Activated CD4-positive, alpha-beta T cell treated with anti-CD3 and anti-CD28 coated beads for 24 hours (primary cell): ENCODE measurements at regions not wholly inside any gene's neighbourhood (a gene's known extent, or its start where the extent isn't known, plus 50 kb on each side); places are given as distances from the start of the nearest gene placed in this dataset.

Experiments
- DNase-seq, 2 donors: peaks; one replicate each; pipeline ENCODE4 v3.0.0-alpha.2; 2020; ENCODE audit warnings: low read depth in 2 of 2

- DNase-seq, result no peak
Measured at GRCh38 chr6:97813889-97814567, 531.0 kb upstream of the MMS22L start.

DNA sequence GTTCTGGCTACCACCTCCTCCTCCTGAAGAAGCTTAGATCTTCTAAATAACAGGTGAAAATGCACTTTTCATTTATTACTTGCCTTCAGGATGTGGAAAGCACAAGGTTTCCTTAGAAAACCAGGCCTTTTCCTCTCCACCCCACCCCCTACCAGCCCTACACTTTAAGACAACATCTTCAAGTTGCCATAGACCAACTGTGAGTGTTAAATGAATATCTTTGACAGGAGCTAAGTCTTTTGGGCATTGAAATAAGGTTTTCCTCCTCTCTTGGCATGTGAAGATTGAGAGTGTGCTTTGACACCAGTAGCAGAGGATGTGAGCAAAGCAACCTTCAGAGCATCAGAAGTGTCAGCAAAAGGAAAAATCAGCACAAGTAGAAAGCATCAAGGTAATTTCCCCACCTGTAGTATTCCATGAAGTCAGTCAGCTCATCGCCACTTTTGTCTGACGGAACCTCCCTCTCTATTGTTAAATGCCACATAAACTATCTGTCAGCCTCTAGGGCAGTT is 532.3 kb upstream of the MMS22L start:
- no peak for DNase-seq

GRCh38 chr6:97816526-97816925 is 533.5 kb upstream of the MMS22L start:
- DNase-seq, result no peak

- DNase-seq, result no peak
Measured at GRCh38 chr6:97819710-97820109, 536.7 kb upstream of the MMS22L start.

DNA sequence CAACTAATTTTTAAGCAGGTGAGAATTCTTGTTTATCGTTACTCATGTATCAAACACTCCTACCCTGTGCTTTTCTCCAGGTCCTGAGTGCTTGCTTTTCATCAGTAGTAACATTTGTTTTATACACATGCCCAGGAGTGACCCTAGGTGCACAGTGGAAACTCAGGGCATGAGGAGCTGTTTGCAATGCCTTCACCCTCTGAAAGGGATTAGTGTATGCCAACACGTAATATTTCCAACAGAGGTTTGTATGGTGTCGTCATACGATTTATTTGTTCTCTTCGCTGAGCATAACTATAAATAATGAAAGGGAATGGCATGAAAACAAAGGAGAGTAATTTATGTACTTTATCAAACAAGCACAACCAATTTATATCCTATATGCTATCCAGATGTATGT is 537.4 kb upstream of the MMS22L start:
- DNase-seq, result no peak

DNA sequence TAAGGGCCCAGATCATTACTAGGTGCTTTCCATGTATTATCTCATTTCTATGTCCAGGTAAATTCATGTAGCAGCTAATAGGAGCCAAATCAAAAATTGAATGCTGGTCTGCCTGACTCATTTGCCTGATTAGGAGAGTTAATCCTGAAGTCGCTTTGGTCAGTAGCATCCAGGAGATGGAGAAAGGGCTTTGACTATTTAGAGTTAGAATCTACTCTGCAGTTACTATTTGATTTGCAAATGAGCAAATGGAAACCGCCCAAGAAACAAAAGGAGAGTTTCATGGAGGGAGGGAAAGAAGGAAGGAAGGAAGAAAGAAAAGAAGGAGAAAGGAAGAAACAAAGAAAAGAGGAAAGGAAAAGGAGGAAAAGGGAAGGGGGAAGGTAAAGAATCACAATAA is 539.6 kb upstream of the MMS22L start:
- DNase-seq, result no peak

DNA sequence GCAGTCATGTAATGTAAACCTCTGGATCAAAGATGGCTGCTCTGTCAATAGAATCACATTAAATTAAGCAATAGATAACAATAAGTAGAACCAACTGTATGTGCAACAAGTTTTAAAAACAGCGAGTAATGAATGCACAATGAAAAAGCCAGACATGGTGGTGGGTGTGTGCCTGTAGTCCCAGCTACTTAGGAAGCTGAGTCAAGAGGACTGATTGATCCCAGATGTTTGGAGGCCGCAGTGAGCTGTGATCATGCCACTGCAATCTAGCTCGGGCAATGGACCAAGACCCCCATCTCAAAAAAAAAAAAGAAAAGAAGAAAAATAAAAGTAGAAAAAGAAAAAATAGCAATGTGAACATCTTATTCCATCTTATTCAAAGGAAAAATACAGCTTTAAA is 558.7 kb upstream of the MMS22L start:
- DNase-seq, result no peak

DNA sequence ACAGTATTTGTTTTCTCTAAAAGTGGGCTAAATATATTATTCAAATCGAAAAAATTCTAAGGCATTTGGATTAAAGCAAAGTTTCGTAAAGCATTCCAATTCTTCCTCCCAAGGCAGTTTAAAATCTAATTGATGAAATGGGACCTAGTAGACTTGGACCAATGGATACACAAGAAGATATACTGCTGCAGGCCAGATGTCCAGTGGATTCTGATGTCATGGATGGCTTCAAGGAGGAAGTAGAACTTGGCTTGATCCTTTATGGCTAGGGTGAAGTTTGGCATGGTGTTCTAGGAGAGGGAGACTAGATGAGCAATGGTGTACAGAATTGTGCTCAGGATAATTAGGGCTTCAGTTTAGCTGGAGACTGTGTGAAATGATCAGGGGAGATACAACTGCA is 559.5 kb upstream of the MMS22L start:
- no peak for DNase-seq

DNA sequence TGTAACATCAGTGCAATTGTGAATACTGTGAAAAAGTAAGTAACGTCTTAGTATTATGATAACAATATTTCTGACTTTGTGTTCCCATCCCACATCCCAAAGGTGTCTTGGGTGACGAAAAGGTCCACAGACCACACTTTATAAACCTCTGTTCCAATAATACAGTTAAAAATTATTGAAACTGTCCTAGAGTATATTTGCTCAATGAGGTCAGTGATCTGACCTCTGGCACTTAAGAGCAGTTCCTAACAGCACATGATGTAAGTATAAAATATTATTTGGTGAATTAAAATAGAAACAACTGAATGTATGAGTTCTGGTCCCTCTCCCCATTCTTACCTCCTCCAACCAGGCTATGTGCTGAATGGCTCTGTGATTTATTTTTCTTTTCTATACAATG is 566.4 kb upstream of the MMS22L start:
- no peak for DNase-seq

DNA sequence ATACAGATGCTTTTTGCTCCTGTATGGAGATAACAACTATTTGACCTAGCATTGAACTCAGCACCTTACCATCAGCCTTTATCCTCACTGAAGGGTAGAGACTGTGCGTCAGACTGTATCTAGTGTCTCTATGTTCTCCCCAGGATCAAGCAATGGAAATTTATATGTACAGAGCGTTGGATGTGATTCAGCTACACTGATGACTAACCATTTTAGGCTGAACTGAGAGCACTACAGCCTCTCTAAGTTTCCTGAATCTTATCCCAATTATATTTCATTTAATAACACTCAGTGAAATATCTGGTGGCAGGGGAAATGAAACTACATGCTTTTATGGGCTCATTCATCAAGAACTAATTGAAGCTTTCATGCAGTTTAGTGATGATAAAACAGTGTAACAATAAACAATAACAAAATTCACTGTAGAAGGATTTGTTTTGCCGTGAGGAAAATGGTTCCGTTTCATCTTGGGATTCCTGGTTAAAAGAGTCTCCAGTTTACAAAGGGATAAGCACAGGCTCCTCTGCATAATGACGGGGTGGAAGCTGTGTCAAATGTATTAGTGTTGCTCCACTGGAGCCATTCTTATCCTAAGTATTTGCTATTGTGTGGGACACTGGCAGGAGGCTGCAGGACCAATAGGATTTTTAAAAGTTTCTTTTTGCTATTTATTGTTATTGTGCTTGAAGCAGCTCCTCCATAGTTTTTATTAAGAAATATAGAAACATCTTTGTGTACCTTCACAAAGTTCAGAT is 567.6 kb upstream of the MMS22L start:
- no peak for DNase-seq

- DNase-seq, result no peak
Measured at GRCh38 chr6:97863697-97864096, 580.7 kb upstream of the MMS22L start.

DNA sequence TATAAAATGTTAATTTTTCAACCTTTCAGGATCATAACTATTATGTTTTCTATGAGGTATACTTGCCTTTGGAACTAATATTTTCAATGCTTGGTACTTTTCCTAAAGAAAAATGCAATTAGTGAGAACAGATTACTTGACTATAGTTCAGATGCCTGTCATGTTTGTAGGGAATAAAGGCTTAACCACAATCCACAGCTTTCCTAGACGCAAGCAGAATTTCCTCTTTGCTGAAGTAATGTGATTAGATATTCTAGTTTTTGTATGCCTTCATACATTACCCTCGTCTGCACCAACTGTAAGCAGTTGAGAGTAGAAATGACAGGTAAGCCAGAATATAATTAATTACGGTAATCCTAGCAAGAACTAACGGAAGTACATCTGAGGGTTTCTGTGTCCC is 581.4 kb upstream of the MMS22L start:
- DNase-seq, result no peak

DNA sequence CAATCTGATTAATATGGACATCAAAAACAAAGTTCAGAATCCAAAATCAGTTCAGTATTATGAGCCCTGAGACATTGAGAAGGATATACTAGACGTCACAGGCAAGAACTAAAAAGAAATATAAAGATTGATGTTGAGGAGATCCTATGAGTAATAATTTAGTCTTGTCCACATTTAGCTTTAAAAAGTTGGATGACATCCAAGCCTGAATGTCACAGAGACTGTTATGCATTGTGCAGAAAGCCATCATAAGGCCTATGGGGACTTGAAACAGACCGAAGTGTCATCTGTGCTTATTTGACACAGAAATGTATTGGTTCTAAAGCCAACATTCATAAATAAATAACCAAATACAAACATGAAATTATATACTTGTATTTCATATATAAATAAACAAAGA is 581.8 kb upstream of the MMS22L start:
- DNase-seq, result no peak

GRCh38 chr6:97865612-97866011 is 582.6 kb upstream of the MMS22L start:
- DNase-seq, result no peak

- DNase-seq, result no peak
Measured at GRCh38 chr6:97866616-97867015, 583.6 kb upstream of the MMS22L start.

DNA sequence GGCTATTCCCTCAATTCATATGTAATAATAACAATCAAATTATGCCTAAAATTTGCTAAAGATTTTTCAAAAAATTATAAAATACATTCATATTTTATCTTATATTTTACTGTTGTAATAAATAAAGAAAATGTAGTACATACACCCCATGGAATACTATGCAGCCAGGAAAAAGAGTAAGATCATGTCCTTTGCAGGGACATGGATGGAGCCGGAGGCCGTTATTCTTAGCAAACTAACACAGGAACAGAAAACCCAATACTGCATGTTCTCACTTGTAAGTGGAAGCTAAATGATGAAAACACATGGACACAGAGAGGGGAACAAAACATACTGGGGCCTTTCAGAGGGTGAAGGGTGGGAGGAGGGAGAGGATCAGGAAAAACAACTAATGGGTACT is 584.2 kb upstream of the MMS22L start:
- no peak for DNase-seq

- no peak for DNase-seq
Measured at GRCh38 chr6:97870273-97870672, 587.3 kb upstream of the MMS22L start.

DNA sequence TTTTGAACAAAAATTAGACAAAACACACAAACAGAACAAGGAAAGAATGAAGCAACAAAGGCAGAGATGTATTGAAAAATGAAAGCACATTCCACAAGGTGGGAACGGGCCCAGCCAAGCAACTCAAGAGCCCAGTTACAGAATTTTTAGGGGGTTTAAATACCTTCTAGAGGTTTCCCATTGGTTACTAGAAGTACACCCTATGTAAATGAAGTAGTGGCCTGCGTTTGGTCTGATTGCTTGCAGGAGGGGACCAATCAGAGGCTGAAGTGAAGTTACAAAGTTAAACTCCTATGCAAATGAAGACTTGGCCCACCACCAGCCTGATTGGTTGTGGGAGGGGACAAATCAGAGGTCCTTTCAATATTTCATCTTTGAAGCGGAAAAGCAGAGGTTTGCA is 593.7 kb upstream of the MMS22L start:
- no peak for DNase-seq

- no peak for DNase-seq
Measured at GRCh38 chr6:97882755-97883154, 599.7 kb upstream of the MMS22L start.

- no peak for DNase-seq
Measured at GRCh38 chr6:97885325-97885724, 602.3 kb upstream of the MMS22L start.

DNA sequence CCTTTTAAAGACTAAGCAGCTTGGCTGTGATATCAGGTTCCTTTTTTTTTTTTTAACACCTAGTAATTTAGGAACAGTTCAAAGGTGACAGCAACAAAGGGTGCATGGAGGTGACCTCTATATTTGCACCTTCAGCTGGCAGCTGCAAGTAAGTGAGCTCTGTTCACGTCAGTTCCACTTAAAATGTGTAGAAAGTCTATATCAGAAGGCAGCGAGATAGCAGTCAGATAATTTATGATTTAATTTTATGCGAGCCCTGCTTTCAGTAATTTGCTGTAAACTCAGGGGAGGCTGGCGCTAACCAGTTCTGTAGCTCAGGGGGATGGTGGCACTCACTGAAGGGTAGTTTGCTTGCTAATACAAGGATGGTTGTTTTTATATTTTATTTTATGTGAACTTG is 602.8 kb upstream of the MMS22L start:
- no peak for DNase-seq

DNA sequence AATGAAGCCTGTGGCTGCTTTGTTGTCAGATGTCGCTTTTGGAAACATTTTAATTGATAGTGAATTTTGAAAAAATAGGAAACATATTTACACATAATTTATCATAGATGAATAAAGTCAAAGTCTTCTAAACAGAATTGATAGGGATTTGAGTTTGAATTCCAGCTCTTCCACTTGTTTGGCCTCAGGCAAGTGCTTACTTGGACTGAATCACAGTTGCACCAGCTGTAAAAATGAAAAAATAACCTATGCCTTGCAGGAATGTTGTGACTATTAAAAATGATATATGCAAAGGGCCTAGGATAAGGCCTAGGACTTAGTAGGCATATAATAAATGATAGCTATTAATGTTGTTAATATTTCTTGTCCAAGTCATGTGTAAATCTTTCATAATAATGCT is 618.5 kb upstream of the MMS22L start:
- DNase-seq, result no peak

DNA sequence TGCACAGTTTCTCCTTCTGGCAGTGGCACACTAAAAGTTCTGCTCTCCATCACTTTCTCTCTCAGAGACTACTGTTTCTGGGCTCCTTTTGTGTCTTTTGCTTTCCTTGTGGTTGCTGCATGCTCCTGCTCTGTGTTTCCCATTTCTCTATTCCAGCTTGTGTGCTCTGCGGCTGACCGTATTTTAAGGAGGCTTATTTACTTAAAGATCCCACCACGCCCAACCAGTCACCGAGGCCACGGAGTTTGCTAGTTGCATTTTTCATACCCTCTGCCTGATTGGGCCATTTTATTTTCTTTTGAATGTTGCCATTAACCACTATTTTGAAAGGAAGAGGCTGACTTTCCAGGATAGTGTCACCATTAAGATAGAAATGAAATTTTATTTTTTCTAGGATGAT is 626.4 kb upstream of the MMS22L start:
- no peak for DNase-seq

GRCh38 chr6:97913721-97914120 is 630.7 kb upstream of the MMS22L start:
- no peak for DNase-seq
